NK-92 treated with Interleukin-12 subunit alpha and Interleukin-12 subunit beta, amount 100 ng/mL, for 24 hours (cell line): ENCODE measurements at regions not wholly inside any gene's neighbourhood (a gene's known extent, or its start where the extent isn't known, plus 50 kb on each side); places are given as distances from the start of the nearest gene placed in this dataset.

Experiments used
- DNase-seq: peaks from one replicate; lab custom pipeline; 2025; lab: John Stamatoyannopoulos, UW

GRCh38 chr4:57689693-57690205, 579.6 kb upstream of the IGFBP7 start:
- DNase-seq, result no peak

DNA sequence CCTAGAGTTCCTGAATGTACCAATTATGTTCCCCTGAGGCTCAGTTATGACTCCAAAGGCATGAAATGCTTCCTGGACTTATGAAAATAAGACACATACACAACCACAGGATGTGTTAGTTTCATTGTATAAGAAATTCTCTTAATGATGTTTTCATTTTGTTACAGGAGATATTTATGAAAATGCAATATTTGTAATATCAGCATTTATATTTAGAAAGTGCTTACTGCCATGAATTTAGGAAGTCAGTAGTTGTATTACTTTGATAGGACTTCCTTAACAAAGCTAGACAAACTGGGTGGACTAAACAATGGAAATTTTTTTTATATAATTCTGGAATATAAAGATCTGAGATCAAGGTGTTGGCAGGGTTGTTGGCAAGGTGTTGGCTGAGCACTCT, 572.1 kb upstream of the IGFBP7 start:
- DNase-seq, result no peak

GRCh38 chr4:57679969-57680368, 569.8 kb upstream of the IGFBP7 start:
- no peak for DNase-seq

GRCh38 chr4:57676394-57676793, 566.2 kb upstream of the IGFBP7 start:
- DNase-seq, result no peak

GRCh38 chr4:57672846-57673433, 562.8 kb upstream of the IGFBP7 start:
- no peak for DNase-seq

DNA sequence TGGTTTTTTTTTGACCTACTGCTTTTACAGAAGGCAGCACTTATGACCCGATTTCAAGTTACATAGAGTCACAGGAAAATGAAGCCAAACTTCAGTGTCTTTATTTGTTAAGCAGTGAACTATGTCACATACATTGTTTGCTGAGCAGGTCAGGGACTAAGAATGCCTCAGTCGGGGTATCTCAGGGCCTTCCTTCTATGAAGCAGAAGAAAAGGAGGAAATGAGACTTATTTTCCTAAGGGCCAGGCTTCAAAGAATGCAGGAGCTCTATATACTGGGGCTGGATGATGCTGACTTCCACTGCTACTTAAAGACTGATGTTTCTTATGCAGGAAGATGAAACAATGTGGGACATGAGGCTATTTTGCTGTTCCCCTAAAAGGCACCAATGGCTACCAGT, 558.4 kb upstream of the IGFBP7 start:
- no peak for DNase-seq

- no peak for DNase-seq
These were observed 555.6 kb upstream of the IGFBP7 start for GRCh38 chr4:57665806-57666205.

DNA sequence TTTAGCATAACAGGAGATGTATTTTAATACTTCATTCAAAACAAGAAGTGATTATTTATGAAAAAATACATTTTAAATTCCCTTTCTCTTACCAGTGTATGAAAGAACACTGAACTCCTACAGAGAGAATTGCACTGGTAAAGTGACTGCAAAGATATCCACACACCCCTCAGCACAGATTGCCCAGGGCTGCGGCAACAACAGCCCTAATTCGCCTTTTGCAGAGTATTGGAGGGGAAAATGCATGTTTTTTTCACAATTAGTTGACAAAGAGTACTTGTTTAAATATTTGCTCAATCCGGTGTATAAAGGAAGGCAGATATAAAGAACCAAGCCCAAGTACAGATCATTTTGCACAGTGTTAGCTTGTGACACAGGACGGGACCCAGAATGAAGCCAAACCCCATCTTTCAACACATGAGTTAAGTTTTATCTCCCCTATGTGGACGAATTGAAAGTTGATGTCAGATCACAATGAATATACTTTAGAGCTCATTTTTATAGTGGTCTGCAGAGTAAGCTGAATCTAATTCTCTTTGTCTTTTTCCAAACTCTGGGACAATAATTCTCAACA, 551.4 kb upstream of the IGFBP7 start:
- DNase-seq, result no peak

DNA sequence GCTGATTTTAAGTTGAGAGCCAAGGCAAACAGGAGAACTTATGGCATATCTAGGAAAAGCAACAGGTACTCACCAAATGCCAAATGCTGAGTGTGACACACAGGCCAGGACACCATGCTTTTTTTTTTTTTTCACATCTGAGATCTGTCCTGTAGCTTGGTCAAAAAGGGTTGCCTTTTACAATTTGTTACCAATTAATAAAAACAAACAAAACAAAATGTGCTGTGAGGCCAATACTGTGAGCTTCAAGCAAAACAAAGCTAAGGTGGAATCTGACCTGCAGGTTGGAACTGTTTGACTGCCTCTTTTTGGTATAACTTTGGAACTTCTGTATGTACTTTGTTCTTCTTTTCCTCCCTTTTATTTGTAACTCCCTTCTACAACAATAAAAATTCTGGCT, 548.5 kb upstream of the IGFBP7 start:
- no peak for DNase-seq

DNA sequence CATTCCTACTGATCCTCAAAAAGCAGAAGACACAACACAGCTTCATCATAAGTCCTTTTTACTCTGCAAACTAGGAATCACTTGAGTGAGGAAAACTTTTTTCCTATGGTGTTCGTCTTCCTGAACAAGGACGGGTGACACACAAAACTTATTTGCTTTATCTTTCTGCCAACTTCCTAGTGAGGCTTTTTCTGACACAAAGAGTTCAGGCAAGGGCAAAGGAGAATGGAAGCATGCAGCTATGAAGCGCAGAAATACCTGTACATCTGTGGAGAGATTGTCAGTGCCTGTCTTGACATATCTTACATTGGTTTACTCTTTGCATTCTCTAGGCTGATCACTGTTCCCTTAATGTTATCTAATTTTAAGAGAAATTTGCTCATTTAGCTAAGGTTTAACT, 548.0 kb upstream of the IGFBP7 start:
- no peak for DNase-seq

GRCh38 chr4:57655342-57655741, 545.2 kb upstream of the IGFBP7 start:
- no peak for DNase-seq

DNA sequence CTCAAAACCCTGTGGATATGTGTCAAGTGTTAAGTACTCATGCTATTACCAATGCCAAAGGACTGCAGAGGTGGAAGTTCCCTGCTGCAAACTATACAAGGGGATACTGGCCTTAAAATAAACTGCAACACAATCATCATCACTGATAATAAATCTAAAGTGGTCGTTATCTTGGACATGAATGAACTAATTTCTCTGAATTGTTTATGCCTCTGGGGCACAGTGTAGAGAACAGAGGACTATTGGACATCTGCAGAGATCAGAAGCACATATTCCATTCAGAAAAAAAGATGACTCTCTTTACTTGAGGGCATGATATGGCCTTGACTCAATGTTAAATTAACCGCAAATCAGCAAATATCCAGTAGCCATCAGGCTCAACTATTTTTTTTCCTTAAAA, 542.6 kb upstream of the IGFBP7 start:
- no peak for DNase-seq

GRCh38 chr4:57640391-57641100, 530.4 kb upstream of the IGFBP7 start:
- DNase-seq, result no peak

- DNase-seq, result no peak
These were observed 529.6 kb upstream of the IGFBP7 start for GRCh38 chr4:57639561-57640382.

GRCh38 chr4:57635910-57636309, 525.7 kb upstream of the IGFBP7 start:
- DNase-seq, result no peak

GRCh38 chr4:57633212-57633859, 523.2 kb upstream of the IGFBP7 start:
- DNase-seq, result no peak

GRCh38 chr4:57632564-57632963, 522.4 kb upstream of the IGFBP7 start:
- no peak for DNase-seq

DNA sequence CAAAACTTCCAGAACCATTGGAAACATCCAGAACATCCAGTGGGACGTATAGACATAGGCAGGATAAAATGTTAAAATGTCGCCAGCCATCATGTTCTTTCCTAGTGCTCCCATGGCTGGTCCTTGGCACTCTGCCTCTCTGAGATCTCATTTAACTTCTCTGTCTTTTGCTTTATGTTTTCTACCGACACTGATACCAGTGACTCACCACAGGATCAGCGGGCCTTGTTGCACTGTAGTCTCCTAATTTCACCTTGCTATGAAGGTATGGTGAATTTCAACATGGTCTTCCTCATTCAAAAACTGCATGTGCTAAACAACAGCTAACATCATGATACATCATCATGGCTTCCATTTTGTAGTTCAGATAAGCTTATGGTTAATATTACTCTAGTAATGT, 521.0 kb upstream of the IGFBP7 start:
- DNase-seq, result no peak

GRCh38 chr4:57628004-57628403, 517.8 kb upstream of the IGFBP7 start:
- DNase-seq, result no peak

GRCh38 chr4:57614257-57614932, 504.2 kb upstream of the IGFBP7 start:
- no peak for DNase-seq

GRCh38 chr4:57612279-57612678, 502.1 kb upstream of the IGFBP7 start:
- DNase-seq, result no peak
